ENCODE measurements at regions not wholly inside any gene's neighbourhood (a gene's known extent, or its start where the extent isn't known, plus 50 kb on each side); places are given as distances from the start of the nearest gene placed in this dataset.

GRCh38 chr6:164731539-164731938 lies 577.9 kb downstream of the C6orf118 start:
- intact Hi-C loops (cut with micrococcal nuclease) = no loop called here
- no peak for TF ChIP-seq CTCF (IDR thresholded peaks at IDR 0.05; ENCODE audit: unreplicated experiment)
- ChIA-PET POLR2A (no interaction called here), CTCF (interaction anchor here (0.5 kb wide), 1 partner anchor 198 kb away, joined by 4 read pairs; no protein-coding TSS in a partner anchor)
- no peak for DNase-seq (ENCODE audit: unreplicated experiment)
- Mint-ChIP-seq H3K27me3 (ENCODE audit: insufficient read depth, unreplicated experiment) (no peaks in the 10 kb centered on the region), H3K9me3 (ENCODE audit: unreplicated experiment) (no peaks in the 10 kb centered on the region), H3K36me3 (ENCODE audit: insufficient read depth, unreplicated experiment) (no peaks in the 10 kb centered on the region), H3K4me1 (ENCODE audit: insufficient read depth, unreplicated experiment) (no peaks in the 10 kb centered on the region), H3K27ac (ENCODE audit: low read depth, unreplicated experiment) (no peak overlapping the region), H3K4me3 (ENCODE audit: unreplicated experiment) (no peak overlapping the region)
- BruUV-seq (replicated peaks) = no TSS peak

GRCh38 chr6:164721460-164721859 lies 587.9 kb downstream of the C6orf118 start:
- CTCF ChIA-PET = no interaction called here
- no TSS peak for BruUV-seq (replicated peaks)
- no peak for TF ChIP-seq CTCF (IDR thresholded peaks at IDR 0.05; ENCODE audit: unreplicated experiment)
- intact Hi-C loops (cut with micrococcal nuclease) = no loop called here
- POLR2A ChIA-PET = interaction anchor here (0.5 to 0.6 kb wide), 2 partner anchors 179 to 738 kb away, joined by 3 to 5 read pairs; no protein-coding TSS in a partner anchor
- Mint-ChIP-seq H3K27ac (ENCODE audit: low read depth, unreplicated experiment) (no peak overlapping the region), H3K4me3 (ENCODE audit: unreplicated experiment) (no peak overlapping the region), H3K27me3 (ENCODE audit: insufficient read depth, unreplicated experiment) (no peaks in the 10 kb centered on the region), H3K9me3 (ENCODE audit: unreplicated experiment) (peaks cover 7% of the 10 kb centered on the region), H3K36me3 (ENCODE audit: insufficient read depth, unreplicated experiment) (no peaks in the 10 kb centered on the region), H3K4me1 (ENCODE audit: insufficient read depth, unreplicated experiment) (no peaks in the 10 kb centered on the region)
- DNase-seq (ENCODE audit: unreplicated experiment) = no peak

- ChIA-PET CTCF (interaction anchor here (0.6 kb wide), 1 partner anchor 164 kb away, joined by 3 read pairs; no protein-coding TSS in a partner anchor), POLR2A (interaction anchor here (1.2 kb wide), 1 partner anchor 14 kb away, joined by 3 read pairs; no protein-coding TSS in a partner anchor)
- peaks cover 6% of the 10 kb centered on the region for H3K9me3 Mint-ChIP-seq (ENCODE audit: unreplicated experiment)
- no TSS peak for BruUV-seq (replicated peaks)
- intact Hi-C loops (cut with micrococcal nuclease) = no loop called here
- no peak overlapping the region for H3K4me3 Mint-ChIP-seq (ENCODE audit: unreplicated experiment)
- H3K27me3 Mint-ChIP-seq (ENCODE audit: insufficient read depth, unreplicated experiment) = no peaks in the 10 kb centered on the region
- no peaks in the 10 kb centered on the region for H3K36me3 Mint-ChIP-seq (ENCODE audit: insufficient read depth, unreplicated experiment)
- DNase-seq (ENCODE audit: unreplicated experiment) = no peak
- no peak for TF ChIP-seq CTCF (IDR thresholded peaks at IDR 0.05; ENCODE audit: unreplicated experiment)
- H3K27ac Mint-ChIP-seq (ENCODE audit: low read depth, unreplicated experiment) = no peak overlapping the region
- peaks cover 6% of the 10 kb centered on the region for H3K4me1 Mint-ChIP-seq (ENCODE audit: insufficient read depth, unreplicated experiment)
Measured at GRCh38 chr6:164700497-164700896, 608.9 kb downstream of the C6orf118 start.

DNA sequence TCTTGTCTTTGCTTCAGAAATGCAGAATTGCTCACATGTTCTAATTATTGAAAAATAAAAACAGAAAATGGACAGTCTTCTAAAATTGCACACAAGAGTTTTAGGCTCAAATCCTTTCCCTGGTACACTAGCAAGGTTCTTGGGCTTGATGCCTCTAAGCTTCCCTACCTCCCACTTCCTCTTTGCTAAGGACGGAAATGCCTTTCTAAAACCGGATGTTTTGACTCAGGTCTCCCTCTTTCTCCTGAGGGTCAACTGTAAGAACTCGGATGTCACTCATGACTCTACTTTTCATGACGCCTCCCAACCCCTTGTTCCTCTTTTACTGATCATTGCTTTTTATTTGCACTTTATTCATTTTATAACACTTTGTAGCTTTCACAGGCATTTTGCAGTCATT lies 613.5 kb downstream of the C6orf118 start:
- BruUV-seq (replicated peaks) = no TSS peak
- ChIA-PET CTCF (interaction anchor here (0.6 kb wide), 1 partner anchor 306 kb away, joined by 3 read pairs; no protein-coding TSS in a partner anchor), POLR2A (interaction anchor here (0.9 kb wide), 1 partner anchor 16 kb away, joined by 3 read pairs; no protein-coding TSS in a partner anchor)
- H3K4me1 Mint-ChIP-seq (ENCODE audit: insufficient read depth, unreplicated experiment) = peaks cover 11% of the 10 kb centered on the region
- no peaks in the 10 kb centered on the region for H3K36me3 Mint-ChIP-seq (ENCODE audit: insufficient read depth, unreplicated experiment)
- TF ChIP-seq CTCF (IDR thresholded peaks at IDR 0.05; ENCODE audit: unreplicated experiment) = no peak
- no peak overlapping the region for H3K27ac Mint-ChIP-seq (ENCODE audit: low read depth, unreplicated experiment)
- H3K4me3 Mint-ChIP-seq (ENCODE audit: unreplicated experiment) = no peak overlapping the region
- peaks cover 6% of the 10 kb centered on the region for H3K9me3 Mint-ChIP-seq (ENCODE audit: unreplicated experiment)
- intact Hi-C loops (cut with micrococcal nuclease) = no loop called here
- DNase-seq (ENCODE audit: unreplicated experiment) = no peak
- H3K27me3 Mint-ChIP-seq (ENCODE audit: insufficient read depth, unreplicated experiment) = no peaks in the 10 kb centered on the region
